GM12873 (cell line): ENCODE measurements at regions not wholly inside any gene's neighbourhood (a gene's known extent, or its start where the extent isn't known, plus 50 kb on each side); places are given as distances from the start of the nearest gene placed in this dataset.

Source experiments
- CTCF ChIP-seq: IDR thresholded peaks from 2 replicates; pipeline ENCODE4 v1.5.1; 2012; ENCODE audit warnings: low read depth, mild to moderate bottlenecking, moderate library complexity, low read length, control low read depth; ENCODE audit not compliant: insufficient read depth; ENCODE audit errors: missing control alignments

GRCh38 chr12:77777274-77777673, 53.4 kb upstream of the NAV3 start:
- TF ChIP-seq CTCF, result no peak

- TF ChIP-seq CTCF, result no peak
These were observed 55.9 kb upstream of the NAV3 start for GRCh38 chr12:77774761-77775160.

- no peak for TF ChIP-seq CTCF
These were observed 57.9 kb upstream of the NAV3 start for GRCh38 chr12:77772676-77773298.

- no peak for TF ChIP-seq CTCF
These were observed 62.1 kb upstream of the NAV3 start for GRCh38 chr12:77768558-77768957.

GRCh38 chr12:77767756-77768343, 62.8 kb upstream of the NAV3 start:
- TF ChIP-seq CTCF, result no peak

- no peak for TF ChIP-seq CTCF
These were observed 63.4 kb upstream of the NAV3 start for GRCh38 chr12:77767335-77767734.

- no peak for TF ChIP-seq CTCF
These were observed 64.5 kb upstream of the NAV3 start for GRCh38 chr12:77766224-77766623.

GRCh38 chr12:77761286-77761685, 69.4 kb upstream of the NAV3 start:
- TF ChIP-seq CTCF, result no peak
